Common myeloid progenitor, CD34-positive (primary cell): ENCODE measurements at regions not wholly inside any gene's neighbourhood (a gene's known extent, or its start where the extent isn't known, plus 50 kb on each side); places are given as distances from the start of the nearest gene placed in this dataset.

Source experiments
- CTCF ChIA-PET: fragments of 350-600 bp; sonication (Branson Sonifier 250); formaldehyde crosslinking; loops from one replicate; lab custom pipeline; 2021; ENCODE audit warnings: antibody characterized with exemption; lab: Charles Lee
- POLR2A ChIA-PET: fragments of 350-600 bp; sonication (Branson Sonifier 250); formaldehyde crosslinking; loops from one replicate; lab custom pipeline; 2021; ENCODE audit warnings: antibody characterized with exemption; lab: Charles Lee
- DNase-seq, 3 donors: peaks; one replicate each; pipeline versions ENCODE4 v3.0.0 to v3.0.0-alpha.2; 2013
- H3K27ac ChIP-seq, 2 experiments: 1 replicate in 1 of 2; 2 replicates in 1 of 2; pipeline ENCODE4 v1.7.0; 2013; ENCODE audit warnings: inconsistent platforms in 2 of 2, low read length in 2 of 2, mild to moderate bottlenecking in 2 of 2, low read depth in 1 of 2, moderate library complexity in 1 of 2; ENCODE audit not compliant: severe bottlenecking in 2 of 2, insufficient read depth in 1 of 2, poor library complexity in 1 of 2
- H3K27me3 ChIP-seq, 5 experiments: replicated peaks in 2 of 5; 1 replicate in 3 of 5; 2 replicates in 2 of 5; pipeline versions ENCODE4 v1.6.1 to v1.7.0; 2013; ENCODE audit warnings: low read length in 4 of 5, mild to moderate bottlenecking in 2 of 5, moderate library complexity in 2 of 5, inconsistent platforms in 1 of 5; ENCODE audit not compliant: insufficient read depth in 5 of 5, control insufficient read depth in 4 of 5
- H3K36me3 ChIP-seq, 4 experiments: 1 replicate in 2 of 4; 2 replicates in 2 of 4; pipeline versions ENCODE4 v1.6.1 to v1.7.0; 2013; ENCODE audit warnings: low read length in 3 of 4, control low read depth in 1 of 4, mild to moderate bottlenecking in 1 of 4; ENCODE audit not compliant: control insufficient read depth in 4 of 4, insufficient read depth in 4 of 4
- H3K4me1 ChIP-seq, 4 experiments: 1 replicate in 3 of 4; 2 replicates in 1 of 4; pipeline versions ENCODE4 v1.6.1 to v1.7.1; 2013; ENCODE audit warnings: low read length in 3 of 4, mild to moderate bottlenecking in 3 of 4, control low read depth in 1 of 4, inconsistent platforms in 1 of 4, moderate library complexity in 1 of 4; ENCODE audit not compliant: control insufficient read depth in 4 of 4, insufficient read depth in 4 of 4; ENCODE audit errors: control extremely low read depth in 1 of 4
- H3K4me3 ChIP-seq, 7 experiments: 1 replicate in 4 of 7; 2 replicates in 3 of 7; pipeline versions ENCODE4 v1.5.1 to v1.7.0; 2013; ENCODE audit warnings: mild to moderate bottlenecking in 7 of 7, low read length in 6 of 7, moderate library complexity in 6 of 7, inconsistent platforms in 2 of 7, low read depth in 2 of 7, control low read depth in 1 of 7; ENCODE audit not compliant: insufficient read depth in 4 of 7, control insufficient read depth in 1 of 7; ENCODE audit errors: extremely low read depth in 1 of 7
- H3K9me3 ChIP-seq, 5 experiments: 1 replicate in 4 of 5; 2 replicates in 1 of 5; pipeline versions ENCODE4 v1.6.1 to v1.7.1; 2013; ENCODE audit warnings: low read length in 4 of 5, mild to moderate bottlenecking in 2 of 5, inconsistent platforms in 1 of 5, low read depth in 1 of 5, moderate library complexity in 1 of 5; ENCODE audit not compliant: control insufficient read depth in 4 of 5, insufficient read depth in 2 of 5; ENCODE audit errors: control extremely low read depth in 1 of 5
- WGBS: methylation state at CpG from one replicate; pipeline ENCODE4 v1.1.5; 2013; ENCODE audit not compliant: insufficient coverage; 5-methylcytosine and 5-hydroxymethylcytosine counted together

DNA sequence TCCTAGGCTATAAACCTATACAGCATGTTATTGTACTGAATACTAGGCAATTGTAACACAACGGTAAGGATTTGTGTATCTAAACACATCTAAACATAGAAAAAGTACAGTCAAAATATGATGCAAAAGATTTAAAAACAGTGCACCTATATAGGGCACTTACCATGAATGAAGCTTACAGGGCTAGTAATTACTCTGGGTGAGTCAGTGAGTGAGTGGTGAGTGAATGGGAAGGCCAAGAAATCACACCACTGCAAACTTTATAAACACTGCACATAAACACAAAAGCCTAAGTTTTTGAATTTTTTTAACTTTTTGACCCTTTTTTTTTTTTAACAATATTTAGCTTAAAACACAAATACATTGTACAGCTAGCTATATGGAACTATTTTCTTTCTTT, 204.7 kb upstream of the CTNNB1 start:
- ChIA-PET POLR2A (no interaction called here), CTCF (no interaction called here)
- Histone ChIP-seq H3K27me3 (no peaks in the 10 kb centered on the region), H3K4me3 (no peak overlapping the region), H3K9me3 (no peaks in the 10 kb centered on the region), H3K4me1 (no peaks in the 10 kb centered on the region), H3K36me3 (no peaks in the 10 kb centered on the region), H3K27ac (no peak overlapping the region)
- no CpG with 5 or more reads among the region's 1 CpG for WGBS
- no peak for DNase-seq

DNA sequence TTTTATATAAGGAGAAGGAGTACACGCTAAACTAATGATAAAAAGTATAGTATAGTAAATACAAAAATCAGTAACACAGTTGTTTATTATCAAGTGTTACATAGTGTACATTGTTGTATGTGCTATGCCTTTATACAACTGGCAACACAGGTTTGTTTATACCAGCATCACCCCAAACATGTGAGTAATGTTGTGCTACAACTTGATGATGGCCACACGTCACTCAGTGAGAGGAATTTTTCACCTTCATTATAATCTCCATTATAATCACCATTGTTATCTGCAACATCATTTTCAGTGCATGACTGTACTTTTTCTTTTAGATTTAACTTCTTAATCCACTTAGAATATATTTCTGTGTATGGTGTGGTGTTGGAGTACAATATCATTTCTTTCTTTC, 204.0 kb upstream of the CTNNB1 start:
- Histone ChIP-seq H3K27me3 (no peaks in the 10 kb centered on the region), H3K9me3 (no peaks in the 10 kb centered on the region), H3K4me3 (no peak overlapping the region), H3K27ac (no peak overlapping the region), H3K36me3 (no peaks in the 10 kb centered on the region), H3K4me1 (no peaks in the 10 kb centered on the region)
- CTCF ChIA-PET: no interaction called here
- DNase-seq: no peak
- POLR2A ChIA-PET: no interaction called here
- WGBS: no CpG with 5 or more reads among the region's 2 CpGs

DNA sequence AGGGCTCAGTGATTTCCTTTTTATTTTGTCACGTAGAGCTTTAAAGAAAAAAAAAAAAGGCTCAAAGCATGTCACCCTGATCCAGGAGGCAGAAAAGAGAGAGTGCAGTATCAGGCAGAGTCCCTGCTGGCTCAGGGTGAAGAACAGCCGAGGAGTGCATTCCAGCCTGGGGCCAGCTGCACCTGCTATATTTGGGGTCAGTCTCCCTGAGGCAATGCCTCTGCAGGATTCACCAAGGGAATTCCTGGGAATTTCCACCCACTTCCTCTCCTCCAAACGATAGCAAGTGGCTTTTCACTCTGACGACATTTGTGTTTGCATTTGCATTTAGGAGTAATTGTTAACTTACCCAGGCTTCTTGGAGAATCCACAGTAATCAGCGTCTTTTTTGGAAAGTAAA, 202.9 kb upstream of the CTNNB1 start:
- no peak for DNase-seq
- H3K4me1 ChIP-seq: no peaks in the 10 kb centered on the region
- CTCF ChIA-PET: no interaction called here
- H3K4me3 ChIP-seq: no peak overlapping the region
- H3K27me3 ChIP-seq: no peaks in the 10 kb centered on the region
- POLR2A ChIA-PET: no interaction called here
- no peaks in the 10 kb centered on the region for H3K36me3 ChIP-seq
- WGBS: 81% methylated on average over 3 of the region's 5 CpGs
- H3K27ac ChIP-seq: no peak overlapping the region
- no peaks in the 10 kb centered on the region for H3K9me3 ChIP-seq

GRCh38 chr3:40996827-40997710, 202.2 kb upstream of the CTNNB1 start:
- peaks cover 0 to 2% (median 0%) of the 10 kb centered on the region in 5 experiments for H3K27me3 ChIP-seq
- no peak for DNase-seq
- H3K9me3 ChIP-seq: no peaks in the 10 kb centered on the region
- no peak overlapping the region for H3K27ac ChIP-seq
- H3K4me1 ChIP-seq: no peaks in the 10 kb centered on the region
- H3K36me3 ChIP-seq: no peaks in the 10 kb centered on the region
- no peak overlapping the region for H3K4me3 ChIP-seq
- 100% methylated on average over 3 of the region's 6 CpGs for WGBS
- CTCF ChIA-PET: interaction anchor here (1.2 kb wide), 1 partner anchor 31 kb away, joined by 3 read pairs; no protein-coding TSS in a partner anchor
- POLR2A ChIA-PET: no interaction called here

DNA sequence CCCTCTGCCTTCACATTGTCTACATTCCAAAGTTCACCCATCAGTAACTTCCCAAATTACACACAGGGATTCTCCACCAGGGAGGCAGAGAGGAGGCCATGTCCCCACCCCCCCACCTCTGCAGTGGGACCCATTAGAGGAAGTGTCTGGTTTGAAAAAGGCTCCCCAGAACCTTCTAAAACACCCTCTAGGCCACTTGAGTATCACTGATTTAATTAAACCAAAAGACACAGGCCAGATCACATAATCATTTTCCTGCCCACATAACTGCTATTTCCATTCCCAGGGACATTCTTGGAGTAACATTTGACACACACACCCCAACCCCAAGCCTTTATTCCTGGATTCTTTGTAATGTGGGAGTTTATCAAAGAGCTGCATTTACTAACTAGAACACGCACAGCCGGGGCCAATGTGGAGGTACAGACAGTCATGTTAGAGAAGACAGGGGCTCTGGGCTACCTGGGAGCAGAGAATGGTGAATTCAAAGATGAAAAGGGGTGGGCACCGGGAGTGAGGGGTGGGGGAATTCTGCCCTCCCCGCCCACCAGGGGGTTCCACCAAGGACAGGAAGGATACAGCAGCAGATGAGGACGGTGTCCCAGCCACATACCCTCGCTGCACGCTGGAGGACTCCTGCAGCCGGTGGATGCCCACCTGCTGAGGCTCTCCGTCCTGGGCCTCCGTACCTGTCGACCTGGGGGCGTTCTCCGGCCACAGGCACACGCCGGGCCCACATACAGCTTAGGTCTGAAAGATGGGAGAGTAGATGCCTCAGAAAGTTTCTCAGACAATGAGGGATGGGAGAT, 201.4 kb upstream of the CTNNB1 start:
- POLR2A ChIA-PET: no interaction called here
- Histone ChIP-seq H3K4me1 (no peaks in the 10 kb centered on the region), H3K27ac (no peak overlapping the region), H3K9me3 (no peaks in the 10 kb centered on the region), H3K4me3 (no peak overlapping the region), H3K36me3 (no peaks in the 10 kb centered on the region), H3K27me3 (peaks cover 0 to 2% (median 0%) of the 10 kb centered on the region in 5 experiments)
- CTCF ChIA-PET: interaction anchor here (0.6 to 1.2 kb wide), 2 partner anchors 8 to 30 kb away, joined by 3 read pairs; no protein-coding TSS in a partner anchor
- 88% methylated on average over 11 of the region's 15 CpGs for WGBS
- DNase-seq: no peak

DNA sequence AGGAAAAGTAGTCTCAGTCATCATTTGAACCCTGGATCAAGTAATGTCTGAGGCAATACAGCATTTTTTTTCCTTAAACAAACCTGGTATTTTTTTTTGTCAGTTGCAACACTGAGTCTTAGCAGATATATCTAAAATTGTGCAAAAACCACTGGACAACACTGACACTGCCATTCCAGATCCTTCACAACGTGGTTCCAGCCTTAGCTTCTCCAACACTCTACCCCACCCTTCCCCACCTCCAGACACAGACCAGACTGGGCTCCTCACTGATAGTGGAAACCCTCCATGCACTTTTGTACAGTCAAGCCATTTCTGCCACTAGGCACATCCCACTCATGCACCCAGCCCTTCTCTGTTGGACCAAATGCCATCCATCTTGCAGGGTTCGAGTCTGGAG, 199.6 kb upstream of the CTNNB1 start:
- DNase-seq: no peak
- H3K27me3 ChIP-seq: peaks cover 0 to 2% (median 0%) of the 10 kb centered on the region in 5 experiments
- no peaks in the 10 kb centered on the region for H3K4me1 ChIP-seq
- H3K36me3 ChIP-seq: no peaks in the 10 kb centered on the region
- WGBS: 100% methylated on average over 2 of the region's 2 CpGs
- POLR2A ChIA-PET: no interaction called here
- no peak overlapping the region for H3K4me3 ChIP-seq
- H3K9me3 ChIP-seq: no peaks in the 10 kb centered on the region
- CTCF ChIA-PET: no interaction called here
- H3K27ac ChIP-seq: no peak overlapping the region

GRCh38 chr3:41000471-41000870, 198.8 kb upstream of the CTNNB1 start:
- H3K9me3 ChIP-seq: no peaks in the 10 kb centered on the region

More at GRCh38 chr3:41000471-41000870, 198.8 kb upstream of the CTNNB1 start:
- POLR2A ChIA-PET: no interaction called here
- CTCF ChIA-PET: no interaction called here
- H3K27ac ChIP-seq: no peak overlapping the region
- H3K27me3 ChIP-seq: peaks cover 0 to 2% (median 0%) of the 10 kb centered on the region in 5 experiments
- H3K36me3 ChIP-seq: no peaks in the 10 kb centered on the region
- H3K4me3 ChIP-seq: no peak overlapping the region
- DNase-seq: no peak
- 92% methylated on average over 2 of the region's 6 CpGs for WGBS
- H3K4me1 ChIP-seq: no peaks in the 10 kb centered on the region
